SH-SY5Y (cell line): ENCODE measurements at regions not wholly inside any gene's neighbourhood (a gene's known extent, or its start where the extent isn't known, plus 50 kb on each side); places are given as distances from the start of the nearest gene placed in this dataset.

Experiments used
- GATA2 ChIP-seq: IDR thresholded peaks from 2 replicates; pipeline ENCODE4 v1.6.1; 2011; ENCODE audit warnings: mild to moderate bottlenecking, low read depth, low read length
- GATA3 ChIP-seq: IDR thresholded peaks from 2 replicates; pipeline ENCODE4 v1.6.1; 2011; ENCODE audit warnings: low read depth, mild to moderate bottlenecking, low read length, moderate library complexity

- TF ChIP-seq GATA3 (no peak), GATA2 (no peak)
Measured at GRCh38 chr2:150357770-150358467, 129.5 kb downstream of the RND3 start.
